DND-41 (cell line): ENCODE measurements at regions not wholly inside any gene's neighbourhood (a gene's known extent, or its start where the extent isn't known, plus 50 kb on each side); places are given as distances from the start of the nearest gene placed in this dataset.

ENCODE experiments used
- CTCF ChIP-seq: IDR thresholded peaks from 2 replicates; pipeline ENCODE4 v1.5.1; 2012; ENCODE audit warnings: borderline replicate concordance, low read length, moderate library complexity, mild to moderate bottlenecking; ENCODE audit not compliant: poor library complexity, severe bottlenecking; ENCODE audit errors: extremely low read depth
- EZH2 ChIP-seq: IDR thresholded peaks from 3 replicates; pipeline ENCODE4 v1.6.1; 2012; ENCODE audit warnings: borderline replicate concordance, low read depth, mild to moderate bottlenecking, moderate library complexity, low read length, inconsistent platforms; ENCODE audit not compliant: severe bottlenecking

DNA sequence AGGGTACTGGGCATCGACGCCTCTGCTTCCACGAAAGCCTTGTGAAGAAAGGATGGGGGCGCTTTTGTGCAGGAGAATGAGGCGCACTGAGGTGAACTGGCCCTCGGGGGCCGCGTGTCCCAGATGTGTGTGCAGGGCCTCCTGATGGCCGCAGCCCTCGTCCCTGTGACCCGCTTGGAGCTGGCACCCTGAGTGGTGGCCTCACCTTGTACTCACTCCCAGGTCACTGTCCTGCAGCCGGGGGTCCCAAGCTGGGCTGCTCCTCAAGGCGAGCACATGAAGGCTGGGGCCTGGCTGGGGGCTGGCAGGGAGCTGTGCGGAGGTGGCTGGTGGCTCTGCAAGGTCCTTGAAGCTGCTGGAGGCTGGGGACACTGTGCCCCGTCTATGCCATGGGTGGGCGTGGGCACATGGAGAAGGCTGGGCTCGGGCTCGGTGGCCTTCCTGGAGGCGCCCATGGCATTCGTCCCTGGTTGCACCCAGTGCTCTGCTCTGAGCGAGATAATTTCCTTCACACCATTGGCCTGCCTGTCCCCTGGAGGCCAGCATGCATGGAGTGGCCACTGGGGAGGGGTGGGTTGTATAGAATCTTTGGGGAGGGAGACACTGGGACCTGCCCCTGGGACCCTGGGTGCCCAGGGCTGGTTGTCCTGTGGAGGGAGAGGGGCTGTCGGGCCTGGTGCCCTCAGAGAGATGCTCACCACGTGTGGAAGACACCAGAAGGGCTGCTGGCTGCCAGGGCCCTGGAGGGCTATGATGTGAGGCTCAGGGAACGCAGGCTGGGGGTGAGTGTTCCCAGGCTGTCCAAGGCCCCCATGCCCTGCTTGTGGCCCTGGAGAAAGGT lies 79.3 kb downstream of the TMEM121 start:
- TF ChIP-seq CTCF (no peak), EZH2 (no peak)
